GM19238 (cell line): ENCODE measurements at regions not wholly inside any gene's neighbourhood (a gene's known extent, or its start where the extent isn't known, plus 50 kb on each side); places are given as distances from the start of the nearest gene placed in this dataset.

Experiments used
- DNase-seq: peaks from one replicate; pipeline ENCODE4 v3.0.0; 2011; ENCODE audit warnings: low spot score; ENCODE audit not compliant: insufficient read length

- DNase-seq, result no peak
Observed at GRCh38 chr13:80039000-80039399, 301.9 kb downstream of the SPRY2 start.

- no peak for DNase-seq
Observed at GRCh38 chr13:80038371-80038770, 302.6 kb downstream of the SPRY2 start.

- no peak for DNase-seq
Observed at GRCh38 chr13:80037505-80037888, 303.4 kb downstream of the SPRY2 start.

GRCh38 chr13:80036845-80037504, 304.0 kb downstream of the SPRY2 start:
- no peak for DNase-seq

- DNase-seq, result no peak
Observed at GRCh38 chr13:80035096-80035495, 305.8 kb downstream of the SPRY2 start.

- no peak for DNase-seq
Observed at GRCh38 chr13:80033951-80034350, 307.0 kb downstream of the SPRY2 start.

- no peak for DNase-seq
Observed at GRCh38 chr13:80033286-80033685, 307.6 kb downstream of the SPRY2 start.

GRCh38 chr13:80030491-80030890, 310.4 kb downstream of the SPRY2 start:
- DNase-seq, result no peak

GRCh38 chr13:80029170-80029569, 311.8 kb downstream of the SPRY2 start:
- DNase-seq, result no peak

GRCh38 chr13:80022146-80022545, 318.8 kb downstream of the SPRY2 start:
- no peak for DNase-seq

GRCh38 chr13:80012251-80012650, 328.7 kb downstream of the SPRY2 start:
- DNase-seq, result no peak

- no peak for DNase-seq
Observed at GRCh38 chr13:80011448-80012212, 329.3 kb downstream of the SPRY2 start.

- no peak for DNase-seq
Observed at GRCh38 chr13:80010846-80011245, 330.1 kb downstream of the SPRY2 start.

GRCh38 chr13:80010286-80010831, 330.6 kb downstream of the SPRY2 start:
- no peak for DNase-seq

GRCh38 chr13:80009760-80010159, 331.2 kb downstream of the SPRY2 start:
- DNase-seq, result no peak

- DNase-seq, result no peak
Observed at GRCh38 chr13:80006940-80007339, 334.0 kb downstream of the SPRY2 start.

- DNase-seq, result no peak
Observed at GRCh38 chr13:80001510-80001842, 339.4 kb downstream of the SPRY2 start.

- no peak for DNase-seq
Observed at GRCh38 chr13:80000684-80001509, 340.0 kb downstream of the SPRY2 start.

- DNase-seq, result no peak
Observed at GRCh38 chr13:79999601-80000000, 341.3 kb downstream of the SPRY2 start.

- no peak for DNase-seq
Observed at GRCh38 chr13:79998381-79998880, 342.5 kb downstream of the SPRY2 start.

GRCh38 chr13:79997244-79997643, 343.7 kb downstream of the SPRY2 start:
- DNase-seq, result no peak

GRCh38 chr13:79995334-79995733, 345.6 kb downstream of the SPRY2 start:
- no peak for DNase-seq
